ENCODE measurements at regions not wholly inside any gene's neighbourhood (a gene's known extent, or its start where the extent isn't known, plus 50 kb on each side); places are given as distances from the start of the nearest gene placed in this dataset.
"Not testable (repeated sequence)": the region's sequence is repeated elsewhere in the genome, so short reads cannot be mapped to it uniquely, and the experiment has no call there.

GRCh38 chr6:134619077-134619476, 301.2 kb upstream of the SGK1 start:
- TF ChIP-seq CTCF (conservative IDR thresholded peaks at IDR 0.05; ENCODE audit: low read depth, low read length), result no peak
- H3K4me3 ChIP-seq (ENCODE audit: low read length), result no peak overlapping the region
- DNase-seq (ENCODE audit: low read depth), result no peak

GRCh38 chr6:134614606-134615485, 296.9 kb upstream of the SGK1 start:
- no peak for DNase-seq (ENCODE audit: low read depth)
- TF ChIP-seq CTCF (conservative IDR thresholded peaks at IDR 0.05; ENCODE audit: low read depth, low read length), result no peak
- H3K4me3 ChIP-seq (ENCODE audit: low read length), result no peak overlapping the region

GRCh38 chr6:134612128-134612527, 294.2 kb upstream of the SGK1 start:
- DNase-seq (ENCODE audit: low read depth); H3K4me3 ChIP-seq (ENCODE audit: low read length): not testable (repeated sequence)

GRCh38 chr6:134610411-134610810, 292.5 kb upstream of the SGK1 start:
- no peak for TF ChIP-seq CTCF (conservative IDR thresholded peaks at IDR 0.05; ENCODE audit: low read depth, low read length)
- DNase-seq (ENCODE audit: low read depth), result no peak
- no peak overlapping the region for H3K4me3 ChIP-seq (ENCODE audit: low read length)

- DNase-seq (ENCODE audit: low read depth), result no peak
- no peak overlapping the region for H3K4me3 ChIP-seq (ENCODE audit: low read length)
- TF ChIP-seq CTCF (conservative IDR thresholded peaks at IDR 0.05; ENCODE audit: low read depth, low read length), result no peak
Measured at GRCh38 chr6:134609716-134610261, 291.9 kb upstream of the SGK1 start.

- TF ChIP-seq CTCF (conservative IDR thresholded peaks at IDR 0.05; ENCODE audit: low read depth, low read length), result no peak
- DNase-seq (ENCODE audit: low read depth), result no peak
- H3K4me3 ChIP-seq (ENCODE audit: low read length), result no peak overlapping the region
Measured at GRCh38 chr6:134607411-134607810, 289.5 kb upstream of the SGK1 start.

- no peak for TF ChIP-seq CTCF (conservative IDR thresholded peaks at IDR 0.05; ENCODE audit: low read depth, low read length)
- DNase-seq (ENCODE audit: low read depth), result no peak
- no peak overlapping the region for H3K4me3 ChIP-seq (ENCODE audit: low read length)
Measured at GRCh38 chr6:134605034-134605433, 287.1 kb upstream of the SGK1 start.

All from retinal pigment epithelial cell (primary cell).